GM12875 (cell line): ENCODE measurements at regions not wholly inside any gene's neighbourhood (a gene's known extent, or its start where the extent isn't known, plus 50 kb on each side); places are given as distances from the start of the nearest gene placed in this dataset.

Source experiments
- H3K4me3 ChIP-seq: one replicate; pipeline ENCODE4 v1.5.1; 2011; ENCODE audit warnings: low read depth, low read length, control low read depth
- TF ChIP-seq, protein P1 (sequence below): IDR thresholded peaks from 2 replicates; pipeline ENCODE4 v1.5.1; 2011; ENCODE audit warnings: low read depth, mild to moderate bottlenecking, control low read depth, inconsistent platforms, low read length, moderate library complexity, borderline replicate concordance; ENCODE audit not compliant: insufficient read depth

DNA sequence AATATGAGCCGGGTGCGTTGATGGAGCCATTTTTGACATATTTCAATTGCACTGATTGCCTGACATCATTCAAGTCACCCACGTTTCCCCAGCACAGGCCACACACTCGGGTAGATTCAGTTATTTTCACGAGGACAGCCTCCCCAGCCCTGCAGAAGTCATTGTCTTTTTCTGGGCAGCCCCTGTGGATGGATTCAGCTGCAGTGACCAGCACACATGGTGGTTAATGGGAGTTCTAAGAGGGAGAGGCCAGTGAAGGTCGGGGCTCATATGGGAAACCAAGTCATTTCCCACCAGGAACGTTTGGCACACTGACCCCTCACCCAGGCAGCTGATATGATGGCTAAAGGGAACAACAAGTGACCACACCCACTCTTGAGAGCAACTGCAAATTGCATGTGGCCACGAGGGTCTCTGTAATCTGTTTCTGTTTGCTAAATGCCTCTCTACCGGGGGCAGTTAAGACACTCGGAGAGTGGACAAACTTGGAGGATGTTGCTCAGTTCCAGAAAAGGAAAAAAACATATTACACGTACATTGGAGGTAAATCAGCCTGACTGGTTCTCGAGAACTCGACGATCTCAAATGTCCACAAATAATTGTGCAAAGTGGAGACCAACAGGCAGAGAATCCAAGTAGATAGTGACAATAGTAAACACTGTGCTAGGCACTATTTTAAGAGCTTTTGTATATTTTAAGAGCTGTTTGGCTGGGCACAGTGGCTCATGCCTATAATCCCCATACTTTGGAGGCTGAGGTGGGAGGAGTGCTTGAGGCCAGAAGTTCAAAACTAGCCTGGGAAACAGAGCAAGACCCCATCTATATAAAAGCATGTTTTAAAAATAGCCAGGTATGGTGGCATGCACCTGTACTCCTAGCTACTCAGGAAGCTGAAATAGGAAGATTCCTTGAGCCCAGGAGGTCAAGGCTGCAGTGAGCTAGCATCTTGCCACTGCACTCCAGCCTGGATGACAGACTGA lies 167.2 kb upstream of the IRF2BP2 start:
- TF ChIP-seq, protein P1, sequence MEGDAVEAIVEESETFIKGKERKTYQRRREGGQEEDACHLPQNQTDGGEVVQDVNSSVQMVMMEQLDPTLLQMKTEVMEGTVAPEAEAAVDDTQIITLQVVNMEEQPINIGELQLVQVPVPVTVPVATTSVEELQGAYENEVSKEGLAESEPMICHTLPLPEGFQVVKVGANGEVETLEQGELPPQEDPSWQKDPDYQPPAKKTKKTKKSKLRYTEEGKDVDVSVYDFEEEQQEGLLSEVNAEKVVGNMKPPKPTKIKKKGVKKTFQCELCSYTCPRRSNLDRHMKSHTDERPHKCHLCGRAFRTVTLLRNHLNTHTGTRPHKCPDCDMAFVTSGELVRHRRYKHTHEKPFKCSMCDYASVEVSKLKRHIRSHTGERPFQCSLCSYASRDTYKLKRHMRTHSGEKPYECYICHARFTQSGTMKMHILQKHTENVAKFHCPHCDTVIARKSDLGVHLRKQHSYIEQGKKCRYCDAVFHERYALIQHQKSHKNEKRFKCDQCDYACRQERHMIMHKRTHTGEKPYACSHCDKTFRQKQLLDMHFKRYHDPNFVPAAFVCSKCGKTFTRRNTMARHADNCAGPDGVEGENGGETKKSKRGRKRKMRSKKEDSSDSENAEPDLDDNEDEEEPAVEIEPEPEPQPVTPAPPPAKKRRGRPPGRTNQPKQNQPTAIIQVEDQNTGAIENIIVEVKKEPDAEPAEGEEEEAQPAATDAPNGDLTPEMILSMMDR, result no peak
- no peak overlapping the region for H3K4me3 ChIP-seq

GRCh38 chr1:234776256-234776875 lies 166.4 kb upstream of the IRF2BP2 start:
- TF ChIP-seq, protein P1, result no peak

DNA sequence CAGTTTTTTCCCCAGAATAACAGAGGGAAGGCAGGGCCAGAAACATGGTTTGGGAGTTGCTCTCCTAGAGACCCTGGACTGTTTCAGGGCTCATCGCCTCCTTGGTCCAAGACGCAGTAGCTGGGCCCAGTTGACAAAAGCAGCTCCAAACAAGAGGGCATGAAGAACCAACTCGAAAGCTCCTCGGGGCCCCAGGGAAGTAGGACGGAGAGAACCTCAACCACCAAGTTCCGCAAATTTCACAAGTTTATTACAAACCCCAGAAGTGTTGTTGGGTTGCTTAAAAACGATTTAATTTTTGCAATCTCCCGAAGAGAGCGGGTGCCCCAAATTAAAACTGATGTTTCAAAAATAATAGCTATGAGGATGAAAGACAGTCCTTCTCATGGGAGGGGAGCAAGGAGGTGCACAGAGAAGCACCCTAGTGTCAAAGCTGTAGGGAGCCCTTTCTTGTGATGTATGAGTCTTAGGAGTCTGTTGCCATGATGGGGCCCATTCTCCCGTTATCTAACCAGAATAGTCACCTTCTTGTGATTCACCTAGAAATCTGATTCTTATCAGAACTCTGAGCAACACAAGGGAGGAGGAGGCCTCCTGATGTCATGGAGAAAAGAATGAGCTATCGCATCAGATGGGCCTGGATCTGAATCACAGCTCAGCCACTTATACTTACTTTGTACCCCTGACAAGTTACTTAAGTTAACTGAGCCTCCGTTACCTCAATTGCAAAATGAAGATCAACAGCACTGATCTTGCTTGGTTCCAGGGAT lies 165.7 kb upstream of the IRF2BP2 start:
- H3K4me3 ChIP-seq, result no peak overlapping the region
- TF ChIP-seq, protein P1, result no peak

More at GRCh38 chr1:234776256-234776875, 166.4 kb upstream of the IRF2BP2 start:
- H3K4me3 ChIP-seq, result no peak overlapping the region

- TF ChIP-seq, protein P1, result no peak
- no peak overlapping the region for H3K4me3 ChIP-seq
Observed at GRCh38 chr1:234774971-234775370, 165.0 kb upstream of the IRF2BP2 start.

DNA sequence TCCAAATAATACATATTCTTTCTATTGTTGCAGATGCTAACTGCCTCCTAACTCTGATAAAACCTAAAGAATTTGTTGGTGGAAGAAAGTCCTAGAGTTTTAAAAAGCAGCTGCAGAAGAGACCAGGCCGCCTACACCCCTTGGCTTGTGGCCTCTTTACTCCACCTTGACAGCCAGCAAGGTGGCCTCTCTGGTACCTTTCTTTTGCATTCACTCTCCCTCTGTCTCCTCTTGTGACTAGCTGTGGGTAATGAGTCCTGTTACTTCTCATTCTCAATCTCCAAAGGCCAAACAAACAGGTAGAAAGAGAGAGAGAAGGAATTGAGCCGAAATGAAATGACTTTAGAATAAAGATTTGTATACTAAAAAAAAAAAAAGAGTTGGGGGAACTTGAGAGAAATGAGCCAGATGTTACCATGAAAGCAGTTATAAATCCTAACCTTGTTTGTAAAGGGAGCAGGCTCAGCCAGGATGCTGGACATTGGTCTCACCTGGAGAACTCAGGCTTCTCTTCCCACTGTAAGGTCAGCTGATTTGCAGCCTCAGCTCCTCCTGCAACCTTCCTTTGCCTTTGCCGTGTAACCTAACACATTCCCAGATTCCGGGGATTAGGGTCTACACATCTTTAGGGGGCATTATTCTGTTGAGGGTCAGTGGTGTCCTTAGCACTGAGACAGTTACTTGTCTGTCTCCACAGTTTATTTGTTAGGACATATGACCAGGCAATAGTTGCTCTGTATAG lies 164.1 kb upstream of the IRF2BP2 start:
- TF ChIP-seq, protein P1, result no peak
- no peak overlapping the region for H3K4me3 ChIP-seq

DNA sequence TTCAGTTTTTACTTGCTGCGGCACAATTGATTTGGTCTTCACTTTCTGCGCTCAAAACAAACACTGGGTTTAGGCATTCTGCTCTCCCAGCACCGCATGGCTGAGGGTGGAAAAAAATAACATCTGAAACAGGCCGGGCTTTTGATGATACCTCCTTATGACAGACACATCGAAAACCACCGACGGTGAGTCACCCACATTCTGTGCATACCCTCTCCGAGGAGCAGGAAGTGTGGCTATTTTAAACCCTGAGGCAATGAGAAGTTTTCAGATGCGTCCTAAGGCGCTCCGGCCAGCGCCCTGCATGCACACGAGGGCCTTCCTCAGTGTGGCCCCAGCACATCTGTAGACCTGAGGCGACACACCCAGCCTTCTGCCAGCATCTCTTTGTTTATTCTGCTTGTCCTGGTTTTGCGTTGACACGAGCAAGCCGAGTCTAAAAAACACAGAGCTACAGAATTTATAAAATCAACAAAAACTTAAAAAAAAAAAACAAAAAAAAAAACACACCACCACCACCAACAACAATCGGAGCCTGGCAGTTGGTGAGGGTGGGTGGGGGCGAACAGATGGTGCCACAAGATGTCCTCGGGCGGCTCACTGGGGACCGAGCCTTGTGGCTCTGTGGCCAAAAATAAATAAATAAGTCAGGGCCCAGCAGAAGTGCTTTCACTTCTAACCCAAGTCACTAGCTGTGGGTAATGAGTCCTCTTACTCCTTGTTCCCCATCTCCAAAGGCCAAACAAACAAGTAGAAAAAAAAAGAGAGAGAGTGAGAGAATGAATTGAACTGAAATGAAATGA lies 162.6 kb upstream of the IRF2BP2 start:
- H3K4me3 ChIP-seq, result peak overlapping the region; percentile 6
- TF ChIP-seq, protein P1, result no peak
